Activated CD4-positive, alpha-beta T cell treated with anti-CD3 and anti-CD28 coated beads, Interleukin-2, amount 10 ng/mL, durations not matched to agents 24 days and 14 days (primary cell): ENCODE measurements at regions not wholly inside any gene's neighbourhood (a gene's known extent, or its start where the extent isn't known, plus 50 kb on each side); places are given as distances from the start of the nearest gene placed in this dataset.

Experiments used
- DNase-seq: peaks from one replicate; pipeline ENCODE4 v3.0.0; 2022
- H3K27ac Mint-ChIP-seq: one replicate; pipeline ENCODE4 v1.8.0; 2022; ENCODE audit warnings: mild to moderate bottlenecking, mixed read lengths
- H3K27me3 Mint-ChIP-seq: one replicate; pipeline ENCODE4 v1.8.0; 2022; ENCODE audit warnings: mixed read lengths
- H3K36me3 Mint-ChIP-seq: one replicate; pipeline ENCODE4 v1.8.0; 2022; ENCODE audit warnings: low read depth, mild to moderate bottlenecking, mixed read lengths
- H3K4me1 Mint-ChIP-seq: one replicate; pipeline ENCODE4 v1.8.0; 2021; ENCODE audit warnings: mixed read lengths
- H3K4me3 Mint-ChIP-seq: one replicate; pipeline ENCODE4 v1.8.0; 2022; ENCODE audit warnings: mild to moderate bottlenecking, moderate library complexity, mixed read lengths
- H3K9me3 Mint-ChIP-seq: one replicate; pipeline ENCODE4 v1.8.0; 2021; ENCODE audit warnings: mixed read lengths
- intact Hi-C: fragments of 100-400 bp; cut with micrococcal nuclease; formaldehyde crosslinking; loops from one replicate; pipeline ENCODE4 v1.15.1; 2023

GRCh38 chr12:113766131-113766878, 199.8 kb downstream of the RBM19 start:
- no peaks in the 10 kb centered on the region for H3K4me1 Mint-ChIP-seq
- H3K36me3 Mint-ChIP-seq, result no peaks in the 10 kb centered on the region
- H3K9me3 Mint-ChIP-seq, result no peaks in the 10 kb centered on the region
- no peak overlapping the region for H3K27ac Mint-ChIP-seq
- H3K27me3 Mint-ChIP-seq, result peaks cover 3% of the 10 kb centered on the region
- no peak for DNase-seq
- intact Hi-C loops, result no loop called here
- H3K4me3 Mint-ChIP-seq, result no peak overlapping the region

- peaks cover 3% of the 10 kb centered on the region for H3K27me3 Mint-ChIP-seq
- H3K4me1 Mint-ChIP-seq, result no peaks in the 10 kb centered on the region
- H3K4me3 Mint-ChIP-seq, result no peak overlapping the region
- H3K27ac Mint-ChIP-seq, result no peak overlapping the region
- no peak for DNase-seq
- intact Hi-C loops, result no loop called here
- H3K9me3 Mint-ChIP-seq, result no peaks in the 10 kb centered on the region
- H3K36me3 Mint-ChIP-seq, result no peaks in the 10 kb centered on the region
These were observed 201.5 kb downstream of the RBM19 start for GRCh38 chr12:113764661-113765060.

- Mint-ChIP-seq H3K9me3 (no peaks in the 10 kb centered on the region), H3K27me3 (peaks cover 3% of the 10 kb centered on the region), H3K4me1 (no peaks in the 10 kb centered on the region), H3K27ac (no peak overlapping the region), H3K36me3 (no peaks in the 10 kb centered on the region), H3K4me3 (no peak overlapping the region)
- intact Hi-C loops, result no loop called here
- DNase-seq, result no peak
These were observed 203.0 kb downstream of the RBM19 start for GRCh38 chr12:113762882-113763816.

- no peaks in the 10 kb centered on the region for H3K36me3 Mint-ChIP-seq
- peaks cover 3% of the 10 kb centered on the region for H3K27me3 Mint-ChIP-seq
- no peaks in the 10 kb centered on the region for H3K9me3 Mint-ChIP-seq
- H3K27ac Mint-ChIP-seq, result no peak overlapping the region
- intact Hi-C loops, result no loop called here
- DNase-seq, result no peak
- H3K4me3 Mint-ChIP-seq, result no peak overlapping the region
- H3K4me1 Mint-ChIP-seq, result no peaks in the 10 kb centered on the region
These were observed 203.8 kb downstream of the RBM19 start for GRCh38 chr12:113762155-113762881.

- no peaks in the 10 kb centered on the region for H3K9me3 Mint-ChIP-seq
- H3K27ac Mint-ChIP-seq, result no peak overlapping the region
- DNase-seq, result no peak
- H3K4me1 Mint-ChIP-seq, result no peaks in the 10 kb centered on the region
- intact Hi-C loops, result no loop called here
- peaks cover 3% of the 10 kb centered on the region for H3K27me3 Mint-ChIP-seq
- H3K36me3 Mint-ChIP-seq, result no peaks in the 10 kb centered on the region
- H3K4me3 Mint-ChIP-seq, result no peak overlapping the region
These were observed 207.0 kb downstream of the RBM19 start for GRCh38 chr12:113759135-113759534.

DNA sequence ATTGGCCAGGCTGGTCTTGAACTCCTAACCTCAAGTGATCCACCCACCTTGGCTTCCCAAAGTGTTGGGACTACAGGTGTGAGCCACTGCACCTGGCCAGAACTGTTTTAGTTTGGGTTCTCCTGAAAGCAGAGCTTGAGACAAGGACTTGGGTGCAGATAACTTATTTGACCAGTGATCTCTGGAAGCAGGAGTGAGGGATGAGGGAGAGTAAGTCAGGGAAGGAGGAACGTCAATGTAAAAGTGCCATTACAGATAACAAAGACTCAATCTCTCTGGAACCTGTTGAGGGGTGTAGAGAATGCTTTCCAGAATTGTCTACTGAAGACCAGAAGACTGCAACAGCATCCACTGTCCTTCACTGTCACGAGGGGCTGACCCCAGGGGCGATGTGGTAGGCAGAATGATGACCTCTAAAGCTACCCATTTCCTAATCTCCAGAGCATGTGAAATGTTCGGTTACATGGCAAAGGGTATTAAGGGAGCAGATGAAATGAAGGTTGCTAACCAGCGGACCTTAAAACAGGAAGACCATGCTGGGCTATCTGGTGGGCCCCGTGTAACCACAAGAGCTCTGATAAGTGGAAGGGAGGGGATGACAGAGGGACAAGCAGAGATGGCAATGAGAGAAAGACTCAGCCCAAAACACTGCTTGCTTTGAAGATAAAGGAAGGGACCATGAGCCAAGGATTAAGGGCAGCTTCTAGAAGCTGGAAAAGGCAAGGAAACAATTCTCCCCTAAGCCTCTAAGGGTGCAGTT, 207.8 kb downstream of the RBM19 start:
- DNase-seq, result no peak
- Mint-ChIP-seq H3K9me3 (no peaks in the 10 kb centered on the region), H3K27ac (no peak overlapping the region), H3K4me1 (no peaks in the 10 kb centered on the region), H3K36me3 (no peaks in the 10 kb centered on the region), H3K4me3 (no peak overlapping the region), H3K27me3 (peaks cover 3% of the 10 kb centered on the region)
- intact Hi-C loops, result no loop called here

DNA sequence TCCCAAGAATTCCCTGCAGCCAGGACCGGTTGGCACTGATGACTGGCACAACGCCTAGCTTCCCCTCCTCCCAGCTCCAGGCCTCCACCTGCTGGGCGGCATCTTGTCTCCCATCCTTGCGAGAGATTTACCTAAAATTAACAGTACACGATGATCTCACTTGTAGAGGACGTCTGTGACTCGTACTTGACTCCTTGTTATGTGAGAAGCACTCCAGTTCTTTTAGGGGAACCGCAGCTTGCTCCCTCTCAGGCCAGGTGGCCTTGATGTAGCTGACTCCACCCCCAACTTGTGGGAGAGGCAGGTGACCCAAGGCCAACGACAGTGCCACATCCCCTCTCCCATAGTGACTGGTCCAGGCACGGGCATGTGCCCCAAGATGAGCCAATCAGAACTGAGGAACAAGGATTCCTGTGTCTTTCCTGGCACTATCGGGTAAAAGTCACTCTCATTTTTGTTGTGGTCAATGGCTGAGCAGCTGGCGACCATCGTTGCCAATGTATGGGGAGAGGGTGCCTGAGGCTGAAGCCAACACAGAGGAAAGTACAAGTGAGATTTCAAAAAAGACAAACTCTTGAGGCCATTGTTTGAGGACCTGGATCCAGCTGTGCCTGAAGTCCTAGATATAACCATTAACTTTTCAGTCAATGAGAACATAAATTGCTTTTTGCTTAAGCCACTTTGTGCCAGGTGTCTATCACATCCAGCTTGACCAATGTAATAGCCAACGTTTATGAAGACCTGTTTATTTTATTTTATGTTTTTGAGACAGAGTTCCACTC, 208.7 kb downstream of the RBM19 start:
- no peaks in the 10 kb centered on the region for H3K9me3 Mint-ChIP-seq
- no peak overlapping the region for H3K4me3 Mint-ChIP-seq
- no peak for DNase-seq
- H3K36me3 Mint-ChIP-seq, result no peaks in the 10 kb centered on the region
- H3K4me1 Mint-ChIP-seq, result no peaks in the 10 kb centered on the region
- intact Hi-C loops, result no loop called here
- H3K27me3 Mint-ChIP-seq, result peaks cover 3% of the 10 kb centered on the region
- no peak overlapping the region for H3K27ac Mint-ChIP-seq

DNA sequence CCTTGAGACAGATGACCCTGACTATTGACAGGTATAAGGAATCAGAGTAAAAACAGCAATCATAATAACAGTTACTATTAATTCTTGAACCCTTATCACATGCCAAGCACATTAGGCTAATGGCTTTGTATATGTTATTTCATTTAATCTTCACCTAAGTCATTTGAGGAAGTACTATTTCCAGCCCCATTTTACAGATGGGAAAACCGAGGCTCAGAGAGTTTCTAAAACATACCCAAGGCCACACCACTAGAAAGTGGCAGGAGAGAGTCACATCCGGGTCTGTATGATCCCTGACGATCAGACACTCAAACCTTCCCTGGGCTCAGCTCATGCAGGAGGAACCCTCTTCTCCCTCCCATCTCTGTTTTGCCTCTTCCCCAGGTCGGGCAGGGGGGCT, 209.5 kb downstream of the RBM19 start:
- intact Hi-C loops, result no loop called here
- no peaks in the 10 kb centered on the region for H3K27me3 Mint-ChIP-seq

GRCh38 chr12:113755098-113755497, 211.0 kb downstream of the RBM19 start:
- Mint-ChIP-seq H3K27me3 (no peaks in the 10 kb centered on the region), H3K4me3 (no peak overlapping the region), H3K27ac (no peak overlapping the region), H3K4me1 (no peaks in the 10 kb centered on the region), H3K36me3 (no peaks in the 10 kb centered on the region), H3K9me3 (no peaks in the 10 kb centered on the region)
- DNase-seq, result no peak
- intact Hi-C loops, result no loop called here

More for the DNA sequence above, 209.5 kb downstream of the RBM19 start:
- H3K4me3 Mint-ChIP-seq, result no peak overlapping the region
- no peaks in the 10 kb centered on the region for H3K9me3 Mint-ChIP-seq
- H3K4me1 Mint-ChIP-seq, result no peaks in the 10 kb centered on the region
- no peak for DNase-seq
- H3K36me3 Mint-ChIP-seq, result no peaks in the 10 kb centered on the region
- no peak overlapping the region for H3K27ac Mint-ChIP-seq

DNA sequence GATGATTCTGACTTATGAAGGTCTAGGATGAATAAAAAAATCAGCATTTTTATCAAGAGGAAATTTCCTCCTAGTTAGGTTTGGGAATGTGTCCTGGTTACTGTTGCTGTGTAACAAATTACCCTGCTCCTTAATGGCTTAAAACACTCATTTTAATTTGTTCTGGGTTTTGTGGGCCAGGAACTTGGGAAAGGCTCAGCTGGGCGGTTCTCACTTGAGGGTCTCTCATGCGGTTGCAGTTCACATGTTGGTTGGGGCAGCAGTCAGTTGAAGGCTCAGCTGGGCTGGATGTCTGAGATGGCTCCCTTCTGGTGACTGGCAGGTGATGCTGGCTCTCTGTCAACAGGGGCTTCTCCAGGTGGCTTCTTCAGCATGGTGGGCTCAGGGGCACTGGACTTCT, 214.6 kb downstream of the RBM19 start:
- Mint-ChIP-seq H3K27me3 (peaks cover 4% of the 10 kb centered on the region), H3K36me3 (no peaks in the 10 kb centered on the region), H3K9me3 (no peaks in the 10 kb centered on the region), H3K4me3 (no peak overlapping the region), H3K4me1 (no peaks in the 10 kb centered on the region), H3K27ac (no peak overlapping the region)
- no peak for DNase-seq
- intact Hi-C loops, result no loop called here

- H3K4me1 Mint-ChIP-seq, result no peaks in the 10 kb centered on the region
- H3K27me3 Mint-ChIP-seq, result peaks cover 9% of the 10 kb centered on the region
- H3K36me3 Mint-ChIP-seq, result no peaks in the 10 kb centered on the region
- intact Hi-C loops, result no loop called here
- no peak for DNase-seq
- H3K27ac Mint-ChIP-seq, result no peak overlapping the region
- no peak overlapping the region for H3K4me3 Mint-ChIP-seq
- no peaks in the 10 kb centered on the region for H3K9me3 Mint-ChIP-seq
These were observed 216.7 kb downstream of the RBM19 start for GRCh38 chr12:113749433-113749815.

GRCh38 chr12:113748707-113749432, 217.3 kb downstream of the RBM19 start:
- Mint-ChIP-seq H3K27me3 (peaks cover 9% of the 10 kb centered on the region), H3K9me3 (no peaks in the 10 kb centered on the region), H3K4me3 (no peak overlapping the region), H3K27ac (no peak overlapping the region), H3K4me1 (no peaks in the 10 kb centered on the region), H3K36me3 (no peaks in the 10 kb centered on the region)
- intact Hi-C loops, result no loop called here
- DNase-seq, result no peak
